Ammon's horn (tissue), 1 donor: ENCODE measurements at regions not wholly inside any gene's neighbourhood (a gene's known extent, or its start where the extent isn't known, plus 50 kb on each side); places are given as distances from the start of the nearest gene placed in this dataset.
A peak's percentile ranks its signal among the peaks of the same experiment; 100 is the strongest.

Experiments
- DNase-seq: peaks from one replicate; pipeline ENCODE4 v3.0.0-alpha.2; 2016; ENCODE audit warnings: low spot score

DNA sequence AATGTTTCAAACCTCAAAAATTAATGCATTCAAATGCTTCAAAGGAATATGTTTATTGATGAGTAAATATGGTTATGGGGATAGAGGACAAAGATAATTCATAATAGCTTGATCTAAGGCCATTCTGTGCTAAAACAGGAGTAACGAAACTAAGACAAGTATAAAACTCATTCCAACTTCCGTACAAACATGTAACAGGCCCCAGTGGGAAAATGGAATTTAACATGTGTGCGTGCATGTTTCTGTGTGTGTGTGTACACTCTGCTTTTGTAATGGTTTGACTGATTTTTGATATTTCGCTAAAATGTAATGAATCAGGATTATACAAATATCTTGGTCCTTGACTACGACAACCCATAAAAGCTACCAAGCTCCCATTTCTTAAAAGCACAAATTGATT, 91.0 kb downstream of the KLF12 start:
- no peak for DNase-seq

DNA sequence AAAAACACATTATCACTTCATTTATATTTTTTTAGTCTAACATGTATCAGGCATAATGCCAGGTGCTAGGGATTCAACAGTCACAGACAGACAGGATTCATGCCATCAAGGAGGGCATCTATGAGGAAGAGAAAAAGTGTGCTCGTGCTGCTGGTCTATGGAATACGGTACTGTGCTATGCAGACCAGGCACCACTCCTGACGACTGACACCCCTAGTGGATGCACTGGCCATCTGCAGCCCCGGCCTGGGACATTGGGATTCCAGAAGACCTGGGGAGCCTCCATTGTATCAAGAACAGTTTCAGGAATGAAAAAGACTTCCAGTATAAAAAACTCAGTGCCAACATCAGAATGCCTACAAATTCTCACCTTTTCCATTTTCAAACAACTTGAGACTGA, 94.0 kb downstream of the KLF12 start:
- DNase-seq = peak; percentile 36

DNA sequence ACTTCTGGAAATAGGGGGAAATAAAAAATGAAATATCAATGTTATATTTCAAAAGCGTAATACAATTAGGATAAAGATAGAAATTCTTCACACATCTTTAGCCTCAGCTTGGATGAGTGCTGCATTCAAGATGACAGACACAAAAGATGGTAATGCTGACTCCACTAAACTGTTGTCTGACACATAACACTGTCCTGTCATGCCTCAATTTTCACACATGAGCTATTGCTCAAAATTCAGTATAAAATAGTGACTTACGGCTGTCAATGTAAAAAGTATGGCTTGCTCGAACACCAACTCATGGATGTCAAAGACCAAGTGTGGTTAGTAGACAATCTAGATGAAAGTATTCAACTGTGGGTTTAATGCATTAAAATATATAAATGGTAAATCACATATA, 94.5 kb downstream of the KLF12 start:
- DNase-seq = no peak

GRCh38 chr13:74039154-74039553, 95.0 kb downstream of the KLF12 start:
- DNase-seq = no peak

- DNase-seq = no peak
These were observed 96.4 kb downstream of the KLF12 start for GRCh38 chr13:74037762-74038161.

DNA sequence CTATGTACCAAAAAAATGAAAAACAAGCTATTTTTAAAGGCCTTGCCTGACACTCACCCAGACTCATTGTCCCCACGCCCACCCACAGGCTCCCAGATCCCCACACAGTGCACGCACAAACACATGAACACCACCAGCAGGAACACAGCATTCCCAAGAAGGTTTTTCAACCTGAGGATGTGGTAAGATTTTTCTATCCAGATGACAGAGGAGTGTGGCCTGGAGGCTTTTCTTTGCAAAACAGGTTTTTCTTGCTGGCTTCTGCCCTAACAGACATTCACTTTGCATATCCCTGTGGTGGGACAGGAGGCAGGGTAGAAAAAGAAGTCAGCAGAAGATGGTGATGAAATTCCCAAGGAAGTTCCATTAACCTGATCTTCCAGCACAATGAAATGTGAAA, 97.8 kb downstream of the KLF12 start:
- peak; percentile 50 for DNase-seq

DNA sequence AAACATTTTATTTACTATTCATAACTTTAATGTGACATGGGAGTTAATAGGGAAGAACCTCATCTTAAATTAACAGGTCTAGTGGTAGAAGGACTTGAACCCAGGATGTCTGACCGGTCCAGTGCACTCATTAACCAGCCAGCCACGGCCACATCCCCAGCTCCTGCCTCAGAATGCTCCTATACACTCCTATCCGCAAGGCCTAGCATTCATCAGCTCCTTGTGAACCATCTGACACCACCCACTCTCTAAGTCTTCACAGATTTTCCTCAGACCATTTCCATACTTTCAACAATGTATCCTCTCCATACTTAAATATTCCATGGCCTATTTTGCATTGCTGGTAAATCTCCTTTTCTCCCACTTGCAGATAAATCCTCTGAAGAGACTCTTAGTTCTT, 98.3 kb downstream of the KLF12 start:
- no peak for DNase-seq

GRCh38 chr13:74032325-74032724, 101.9 kb downstream of the KLF12 start:
- DNase-seq = no peak

GRCh38 chr13:74027161-74027779, 106.9 kb downstream of the KLF12 start:
- no peak for DNase-seq

DNA sequence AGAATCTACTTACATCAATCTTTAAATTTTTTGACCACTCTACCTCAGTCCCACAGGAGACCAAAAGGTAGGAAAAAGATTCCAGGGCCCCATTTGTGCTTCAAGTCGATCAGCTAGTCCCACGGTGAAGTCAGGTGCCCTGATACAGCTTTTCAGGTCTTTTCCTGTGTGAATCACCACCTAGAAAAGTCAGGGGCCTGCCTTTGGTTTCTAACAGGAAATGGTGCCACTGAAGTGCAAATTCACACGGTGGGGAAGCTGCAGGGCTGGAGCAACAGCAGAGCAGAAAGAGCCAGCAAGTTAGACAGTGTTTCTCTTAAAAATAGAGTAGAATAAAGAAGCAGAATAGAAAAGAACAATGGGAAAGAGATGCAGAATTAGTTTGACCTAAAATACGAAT, 107.5 kb downstream of the KLF12 start:
- DNase-seq = no peak

DNA sequence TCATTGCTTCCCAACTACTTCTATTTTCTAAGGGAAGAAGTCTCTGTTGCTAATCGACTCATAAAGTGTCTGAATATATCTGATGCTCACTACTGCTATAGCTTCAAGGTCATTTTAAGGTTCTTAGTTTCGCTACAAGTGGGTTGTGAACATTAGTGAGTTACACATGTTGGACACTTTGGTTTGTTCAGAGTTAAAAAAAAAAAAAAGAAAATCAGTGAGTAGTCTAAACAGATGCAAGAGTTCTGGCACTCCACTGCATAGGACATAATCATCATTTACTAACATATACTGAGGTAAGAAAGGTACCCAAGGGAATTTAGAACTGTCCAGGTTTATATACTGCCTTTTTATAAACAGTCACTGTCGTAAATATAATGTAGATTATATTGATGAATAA, 108.8 kb downstream of the KLF12 start:
- no peak for DNase-seq

DNA sequence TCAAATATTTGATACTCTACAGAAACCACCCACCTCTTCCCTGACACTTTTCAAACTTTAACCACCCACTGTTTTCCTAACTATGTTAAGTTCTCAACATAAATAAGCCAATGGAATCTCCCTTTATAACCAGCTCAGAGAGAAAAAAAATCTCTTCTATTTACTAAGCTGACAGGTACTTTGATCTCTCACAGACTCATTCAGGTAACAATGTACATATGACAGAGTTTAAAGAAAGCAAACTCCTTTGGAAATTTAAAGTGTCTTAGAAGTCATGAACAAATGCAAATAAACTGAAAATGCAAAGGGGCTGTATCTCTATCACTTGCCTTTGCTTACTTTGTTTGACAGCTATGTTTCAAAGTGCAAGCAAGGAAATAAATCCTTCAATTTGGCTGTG, 109.3 kb downstream of the KLF12 start:
- no peak for DNase-seq

DNA sequence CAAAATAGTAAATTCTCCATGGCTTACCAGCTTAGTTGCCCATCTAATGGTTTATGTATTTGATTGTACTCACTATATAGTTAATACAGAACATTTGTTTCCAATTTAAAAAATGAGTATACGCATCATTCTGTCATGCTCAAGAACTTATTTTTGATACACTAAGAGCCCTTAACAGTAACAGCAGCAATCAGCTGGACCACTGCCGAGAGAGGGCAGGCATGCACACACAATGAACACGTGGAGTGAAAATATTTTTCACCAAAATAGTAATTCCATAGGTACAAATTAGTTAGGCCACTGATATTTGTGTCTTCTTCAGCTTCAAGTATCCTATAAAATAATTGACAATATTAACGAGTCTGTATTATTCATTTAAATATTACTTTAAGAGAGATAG, 109.9 kb downstream of the KLF12 start:
- DNase-seq = no peak

GRCh38 chr13:74023484-74023883, 110.7 kb downstream of the KLF12 start:
- DNase-seq = no peak

DNA sequence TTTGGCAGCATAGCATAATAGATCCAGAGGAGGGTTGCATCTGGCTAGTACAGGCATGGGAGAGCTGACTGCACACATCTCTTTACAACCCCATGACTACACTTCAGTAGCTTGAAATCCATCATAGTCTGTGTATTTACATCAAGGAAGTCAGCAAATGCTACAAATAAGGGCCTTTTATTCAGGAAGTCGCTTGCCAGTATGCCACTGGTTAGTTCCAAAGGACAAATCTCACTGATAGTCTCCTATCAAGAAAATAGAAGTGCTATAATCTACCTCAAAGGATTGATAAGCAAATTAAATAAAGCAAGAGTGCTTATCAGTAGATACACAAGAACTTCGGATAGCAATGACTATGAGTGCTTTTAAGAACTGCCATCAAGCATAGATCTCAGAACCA, 112.7 kb downstream of the KLF12 start:
- no peak for DNase-seq

- no peak for DNase-seq
These were observed 116.2 kb downstream of the KLF12 start for GRCh38 chr13:74018062-74018431.

DNA sequence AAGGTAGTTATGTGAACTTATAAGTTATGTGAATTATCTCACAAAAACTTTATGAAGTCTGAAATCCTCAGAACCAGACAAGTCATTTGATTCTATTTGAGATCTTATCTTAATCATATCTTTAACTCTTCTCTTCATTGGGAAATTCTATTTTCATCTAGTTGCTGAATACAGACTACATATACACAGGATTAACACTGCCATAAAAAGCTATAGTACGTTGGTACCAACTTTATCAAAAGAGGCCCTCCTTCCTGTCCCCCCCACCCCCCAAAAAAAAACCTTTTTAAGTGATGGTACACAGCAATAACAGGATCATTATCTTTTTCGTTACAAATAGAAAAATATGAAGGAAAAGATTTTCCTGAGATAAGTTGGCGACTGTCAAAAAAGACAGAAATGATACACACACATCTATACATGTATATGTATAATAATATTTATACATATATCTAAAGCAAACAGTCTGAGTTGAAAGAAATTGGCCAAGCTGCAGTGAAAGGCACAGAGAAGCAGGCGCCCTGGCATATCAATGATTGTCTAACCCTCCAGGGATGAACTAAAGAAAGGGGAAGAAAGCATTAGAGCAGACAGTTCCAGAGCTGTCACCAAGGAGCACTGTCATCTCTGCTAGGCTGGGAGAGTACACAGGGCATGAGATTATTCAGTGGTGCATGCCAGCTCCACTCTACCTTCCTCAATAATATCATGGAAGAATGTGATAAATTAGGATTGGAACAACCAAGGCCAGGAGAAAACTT, 116.7 kb downstream of the KLF12 start:
- no peak for DNase-seq

DNA sequence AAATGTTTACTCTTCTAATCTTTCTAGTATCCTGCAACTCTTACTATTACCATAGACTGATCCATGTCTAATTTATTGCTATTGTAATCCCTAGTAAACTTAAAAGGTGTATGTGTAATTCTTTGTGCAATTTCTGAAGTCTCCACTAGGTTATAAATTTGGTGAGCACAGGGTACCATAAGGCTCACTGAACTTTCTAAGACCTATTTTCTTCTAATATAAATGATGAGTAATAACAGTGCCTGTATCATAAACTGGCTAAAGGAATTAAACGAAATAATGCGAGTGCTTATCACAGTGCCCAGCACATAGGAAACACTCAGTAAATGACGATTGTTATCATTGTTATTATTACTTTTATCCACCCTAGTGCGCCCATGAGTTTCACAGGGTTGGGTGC, 119.1 kb downstream of the KLF12 start:
- DNase-seq = no peak

GRCh38 chr13:74009100-74009668, 125.0 kb downstream of the KLF12 start:
- DNase-seq = no peak

- no peak for DNase-seq
These were observed 127.5 kb downstream of the KLF12 start for GRCh38 chr13:74006666-74007065.

DNA sequence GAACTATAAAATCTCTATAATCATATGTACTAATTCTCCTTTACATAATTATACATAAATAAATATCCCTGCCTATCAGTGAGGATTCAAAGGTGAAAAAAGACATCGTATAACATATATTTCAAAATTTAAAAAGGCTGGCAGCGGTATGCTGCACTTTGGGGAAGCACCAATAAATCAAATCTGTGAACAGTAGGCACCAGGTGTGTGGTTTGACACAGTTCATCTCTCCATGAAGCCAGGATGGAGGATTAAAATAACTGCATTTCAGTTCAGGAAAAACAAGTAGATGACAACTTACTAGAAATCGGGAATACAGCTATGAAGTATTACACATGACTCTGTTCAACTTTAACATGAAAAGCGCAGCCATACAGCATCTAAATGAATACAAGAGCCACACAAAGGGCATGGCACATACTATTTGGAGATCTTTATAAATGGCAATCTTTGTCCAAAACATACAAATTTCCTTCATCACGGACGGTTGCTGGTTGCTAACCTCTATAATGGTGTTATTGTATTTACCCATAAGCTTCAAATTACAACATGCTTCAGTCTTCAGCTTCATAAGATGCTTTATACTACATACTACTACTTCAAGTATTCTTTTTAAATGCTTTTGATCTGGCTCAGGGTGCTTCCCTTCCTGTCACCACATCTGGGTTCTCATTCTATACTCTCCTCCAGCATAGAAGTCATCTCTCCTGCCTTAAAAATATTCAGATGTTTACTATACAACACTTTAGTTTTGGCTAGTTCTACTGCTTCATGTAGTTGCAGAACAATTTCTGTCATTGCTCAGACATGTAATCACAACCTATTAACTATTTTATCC, 128.7 kb downstream of the KLF12 start:
- no peak for DNase-seq

DNA sequence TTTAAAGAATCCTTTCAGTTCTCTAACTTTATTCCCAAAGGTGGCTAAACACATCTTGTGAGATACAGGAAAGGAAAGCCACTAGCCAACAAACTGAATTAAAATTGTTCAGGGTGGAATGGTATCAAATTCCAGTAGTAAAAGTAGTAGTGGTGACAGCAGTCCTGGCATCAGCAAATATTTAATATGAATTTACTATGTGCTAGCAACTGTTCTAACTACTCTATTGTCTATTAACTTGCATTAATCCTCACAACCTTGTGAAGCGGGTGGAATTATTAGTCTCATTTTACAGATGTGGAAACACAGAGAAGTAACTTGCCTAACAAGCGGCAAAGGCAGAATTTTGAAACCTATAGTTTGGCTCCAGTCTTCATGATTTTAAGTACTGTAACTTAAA, 130.1 kb downstream of the KLF12 start:
- no peak for DNase-seq

GRCh38 chr13:74003374-74003773, 130.8 kb downstream of the KLF12 start:
- DNase-seq = no peak
